ENCODE measurements at regions not wholly inside any gene's neighbourhood (a gene's known extent, or its start where the extent isn't known, plus 50 kb on each side); places are given as distances from the start of the nearest gene placed in this dataset.

DNA sequence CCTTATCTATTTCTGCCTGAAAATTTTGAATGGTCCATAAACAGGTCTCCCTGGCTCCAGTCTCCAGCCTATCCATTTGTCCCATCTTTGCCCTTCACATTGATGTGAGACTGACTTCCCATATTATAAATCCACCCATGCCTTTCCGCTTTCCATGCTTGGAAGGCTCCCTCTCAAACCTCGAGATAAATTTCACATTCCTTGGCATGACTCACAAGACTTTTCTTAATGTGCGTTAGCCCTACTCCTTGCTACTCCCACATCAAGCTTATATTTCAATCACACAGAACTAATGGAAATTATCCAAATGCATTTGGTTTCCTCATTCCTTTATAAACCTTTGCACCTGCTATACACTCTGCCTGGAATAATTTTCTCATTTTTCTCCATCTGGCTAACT is 163.7 kb upstream of the NTM start:
- H3K4me3 ChIP-seq (ENCODE audit: low read length) = no peak overlapping the region
- DNase-seq (ENCODE audit: low read depth, low spot score) = no peak

DNA sequence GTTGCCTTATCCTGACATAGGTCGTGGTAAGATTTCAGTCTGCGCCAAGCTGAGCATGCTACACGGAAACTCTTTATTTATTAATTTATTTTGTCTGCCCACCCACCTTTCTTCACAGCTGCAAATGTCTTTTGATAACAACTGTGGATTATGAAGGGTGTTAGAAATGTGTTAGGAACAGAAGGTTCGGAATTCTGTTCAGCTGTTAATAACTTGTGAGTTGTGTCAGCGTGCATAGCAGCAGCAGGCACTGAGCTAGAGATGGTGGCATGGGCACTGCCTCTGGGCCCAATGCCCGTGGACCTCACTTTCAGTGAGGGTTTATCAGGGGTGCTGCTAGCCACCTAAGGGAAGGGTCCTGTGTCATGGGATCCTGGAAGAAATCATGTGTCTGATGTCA is 162.5 kb upstream of the NTM start:
- no peak overlapping the region for H3K4me3 ChIP-seq (ENCODE audit: low read length)
- DNase-seq (ENCODE audit: low read depth, low spot score) = no peak

DNA sequence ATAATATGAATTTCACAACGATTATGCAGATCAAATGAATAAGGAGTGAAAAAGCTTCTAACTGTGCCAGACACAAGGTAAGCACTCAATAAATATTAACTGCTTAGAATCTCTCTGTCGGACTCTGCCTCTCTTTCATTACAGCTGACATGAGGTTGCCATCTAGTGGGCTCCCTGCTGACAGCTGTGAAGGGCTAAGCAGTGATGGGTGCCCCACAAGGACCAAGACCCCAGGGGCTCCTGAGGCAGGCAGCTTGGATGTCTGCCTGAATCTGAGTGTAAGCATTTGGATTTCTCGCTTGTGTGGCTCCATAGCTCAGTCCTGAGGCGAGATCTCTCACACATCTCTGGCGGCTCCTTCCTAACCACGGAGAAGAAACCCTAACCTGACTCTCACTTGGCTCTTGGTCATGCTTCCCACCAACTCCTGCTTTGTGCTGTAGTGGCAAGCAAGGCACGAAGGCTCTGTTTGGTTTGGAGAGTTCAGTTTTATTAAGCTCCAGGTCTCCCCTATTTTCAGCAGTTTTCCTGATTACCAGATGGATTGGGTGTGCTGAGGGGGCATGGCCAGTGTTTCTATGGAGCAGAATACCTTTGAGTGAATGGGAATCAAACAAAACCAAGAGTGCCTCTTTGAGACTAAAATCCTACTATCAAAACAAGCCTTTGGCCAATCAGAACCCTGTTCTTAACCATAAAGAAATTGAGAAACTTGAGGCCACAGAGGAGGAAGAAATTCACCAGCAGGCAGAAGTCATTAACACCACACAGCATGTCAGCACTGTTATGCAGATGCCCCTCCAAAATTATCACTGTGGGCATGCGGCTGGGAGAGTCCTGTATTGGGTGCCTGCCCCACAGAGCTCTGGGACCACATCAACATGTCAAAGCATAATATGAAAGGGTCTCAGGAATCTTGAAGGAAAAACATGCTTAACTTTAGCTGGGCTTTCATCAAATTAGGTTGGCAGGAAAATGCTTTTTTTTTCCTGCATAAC is 152.8 kb upstream of the NTM start:
- no peak for DNase-seq (ENCODE audit: low read depth, low spot score)
- no peak overlapping the region for H3K4me3 ChIP-seq (ENCODE audit: low read length)

GRCh38 chr11:131218542-131218941 is 151.9 kb upstream of the NTM start:
- no peak overlapping the region for H3K4me3 ChIP-seq (ENCODE audit: low read length)
- no peak for DNase-seq (ENCODE audit: low read depth, low spot score)

DNA sequence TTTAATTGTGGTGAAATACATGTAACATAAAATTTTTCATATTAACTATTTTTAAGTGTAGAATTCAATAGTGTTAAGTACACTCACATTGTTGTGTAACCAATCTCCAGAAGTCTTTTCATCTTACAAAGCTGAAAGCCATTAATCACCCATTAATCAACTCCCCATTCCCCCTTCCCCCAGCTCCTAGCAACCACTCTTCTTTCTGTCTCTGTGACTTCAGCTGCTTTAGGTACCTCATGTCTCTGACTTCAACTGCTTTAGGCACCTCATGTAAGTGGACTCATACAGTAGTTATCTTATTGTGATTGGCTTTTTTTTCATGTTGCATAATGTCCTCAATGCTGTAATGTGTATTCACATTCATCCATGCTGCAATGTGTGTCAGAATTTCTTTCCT is 150.8 kb upstream of the NTM start:
- DNase-seq (ENCODE audit: low read depth, low spot score) = no peak
- H3K4me3 ChIP-seq (ENCODE audit: low read length) = no peak overlapping the region

DNA sequence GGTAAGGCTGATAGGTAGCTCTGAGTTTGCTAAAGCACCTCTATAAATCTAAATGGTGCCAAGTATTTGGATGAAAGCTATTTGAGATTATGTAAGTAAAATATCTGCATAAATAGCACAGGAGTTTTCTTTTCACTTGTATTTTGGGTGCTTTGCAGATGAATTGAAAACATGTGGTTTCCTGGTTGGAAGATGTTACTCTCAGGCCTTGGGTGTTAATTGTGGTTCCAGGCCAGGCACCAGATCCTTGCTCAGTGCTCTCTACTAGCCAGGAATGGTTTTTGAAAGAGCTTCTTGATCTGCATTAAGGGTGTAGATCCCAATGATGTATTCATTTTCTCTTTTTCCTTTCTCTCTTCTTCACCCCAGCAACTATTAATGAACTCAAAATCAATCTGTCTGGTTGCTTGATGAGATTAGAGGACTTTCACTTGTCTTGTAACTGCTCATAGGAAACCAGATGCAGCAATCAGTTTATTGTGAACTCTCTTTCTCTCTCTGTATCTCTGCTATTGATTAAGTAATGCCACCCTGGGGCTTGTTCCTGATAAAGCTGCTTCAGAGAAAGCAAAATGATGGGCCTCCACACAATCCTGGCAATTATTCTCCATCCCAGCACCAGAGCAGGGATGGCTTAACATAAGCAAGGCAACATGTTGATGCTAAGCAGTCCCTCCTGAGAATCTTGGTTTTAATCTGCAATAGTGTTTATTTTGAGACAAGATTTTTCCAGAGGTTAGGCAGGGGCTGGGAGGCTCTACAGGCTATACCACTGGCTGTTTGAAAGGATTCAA is 147.0 kb upstream of the NTM start:
- no peak overlapping the region for H3K4me3 ChIP-seq (ENCODE audit: low read length)
- DNase-seq (ENCODE audit: low read depth, low spot score) = no peak

- DNase-seq (ENCODE audit: low read depth, low spot score) = no peak
- no peak overlapping the region for H3K4me3 ChIP-seq (ENCODE audit: low read length)
Measured at GRCh38 chr11:131228378-131228777, 142.0 kb upstream of the NTM start.

DNA sequence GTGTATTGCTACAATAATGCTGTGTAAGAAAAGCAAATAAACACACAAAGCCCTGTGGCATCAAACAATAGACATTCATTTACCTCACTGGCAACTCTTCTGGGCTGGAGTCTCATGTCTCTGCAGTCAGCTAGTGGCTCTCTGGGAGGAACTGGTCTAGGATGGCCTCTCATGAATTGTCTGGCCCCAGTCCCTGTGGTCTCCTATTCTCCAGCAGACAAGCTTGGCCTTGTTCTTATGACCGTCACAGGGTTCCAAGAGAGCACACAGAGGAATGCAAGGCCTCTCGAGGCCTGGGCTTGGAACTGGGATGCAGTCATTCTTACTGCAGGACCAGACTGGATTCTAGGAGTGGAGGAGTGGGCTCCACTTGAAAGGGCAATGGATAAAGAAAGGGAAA is 141.2 kb upstream of the NTM start:
- H3K4me3 ChIP-seq (ENCODE audit: low read length) = no peak overlapping the region
- no peak for DNase-seq (ENCODE audit: low read depth, low spot score)

DNA sequence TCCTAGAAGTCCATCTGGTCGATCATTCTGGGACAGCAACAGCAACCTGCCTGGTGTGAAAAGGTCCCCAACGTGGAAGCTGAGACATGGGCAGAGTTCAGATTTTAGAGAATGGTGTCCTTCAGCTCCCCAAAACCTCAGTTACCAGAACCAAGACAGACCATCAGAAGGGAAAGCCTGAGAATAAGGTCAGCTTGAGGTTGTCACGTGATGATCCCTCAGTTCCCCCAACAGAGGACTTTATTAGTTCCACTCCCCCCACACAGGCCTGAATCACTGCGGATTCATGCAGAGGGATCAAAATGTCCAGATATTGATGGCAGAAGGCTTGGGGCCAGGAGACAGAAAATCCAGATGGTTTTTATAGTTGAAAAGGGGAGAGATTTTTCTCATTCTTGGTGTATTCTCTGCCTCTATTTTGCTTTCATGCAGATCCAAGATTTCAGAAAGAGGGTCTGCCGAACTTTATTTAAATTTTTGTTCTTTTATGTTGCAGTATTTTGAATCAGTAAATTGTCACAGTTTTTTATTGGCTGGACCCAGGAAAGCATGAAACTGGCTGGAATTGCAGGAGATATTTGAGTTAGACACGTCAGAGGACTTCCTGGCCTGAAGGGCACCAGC is 139.0 kb upstream of the NTM start:
- no peak for DNase-seq (ENCODE audit: low read depth, low spot score)
- no peak overlapping the region for H3K4me3 ChIP-seq (ENCODE audit: low read length)

DNA sequence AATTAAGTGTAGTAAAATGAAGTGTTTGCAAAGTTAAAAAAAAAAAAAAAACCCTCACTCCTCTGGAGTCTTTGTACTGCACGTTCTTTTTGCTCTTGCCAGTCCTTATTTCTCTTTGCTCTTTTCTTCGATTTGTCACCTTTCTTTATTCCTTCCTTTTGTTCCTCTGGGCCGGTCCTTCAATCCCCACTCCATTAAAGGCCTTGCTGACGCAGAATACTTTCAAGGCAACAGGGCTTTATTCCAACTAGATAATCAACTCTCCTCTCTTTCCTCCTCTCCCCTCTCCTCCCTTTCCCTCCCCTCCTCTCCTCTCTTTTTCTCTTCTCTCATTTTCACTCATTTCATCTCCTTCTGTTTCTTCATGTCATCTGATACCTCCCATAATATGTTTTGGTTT is 138.2 kb upstream of the NTM start:
- no peak for DNase-seq (ENCODE audit: low read depth, low spot score)

DNA sequence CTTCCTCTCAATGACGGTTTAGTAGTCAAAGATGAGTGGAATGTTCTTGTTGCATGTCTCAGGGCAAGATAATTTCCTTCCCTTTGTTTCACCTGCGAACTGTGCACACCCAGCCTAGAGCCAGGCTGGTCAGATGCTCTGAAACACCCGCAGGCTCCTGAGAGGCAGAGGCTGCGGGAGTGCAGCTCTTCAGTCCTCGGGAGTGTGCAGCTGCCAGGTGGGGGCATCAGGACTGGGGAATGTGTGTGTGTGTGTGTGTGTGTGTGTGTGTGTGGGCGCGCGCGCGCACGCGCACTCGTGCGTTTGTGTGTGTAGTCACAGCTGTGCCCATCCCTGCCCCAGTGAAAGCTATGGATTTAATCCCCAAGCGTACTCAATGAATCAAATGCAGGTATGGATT is 136.2 kb upstream of the NTM start:
- H3K4me3 ChIP-seq (ENCODE audit: low read length) = no peak overlapping the region
- DNase-seq (ENCODE audit: low read depth, low spot score) = no peak

More for the DNA sequence above, 138.2 kb upstream of the NTM start:
- no peak overlapping the region for H3K4me3 ChIP-seq (ENCODE audit: low read length)

DNA sequence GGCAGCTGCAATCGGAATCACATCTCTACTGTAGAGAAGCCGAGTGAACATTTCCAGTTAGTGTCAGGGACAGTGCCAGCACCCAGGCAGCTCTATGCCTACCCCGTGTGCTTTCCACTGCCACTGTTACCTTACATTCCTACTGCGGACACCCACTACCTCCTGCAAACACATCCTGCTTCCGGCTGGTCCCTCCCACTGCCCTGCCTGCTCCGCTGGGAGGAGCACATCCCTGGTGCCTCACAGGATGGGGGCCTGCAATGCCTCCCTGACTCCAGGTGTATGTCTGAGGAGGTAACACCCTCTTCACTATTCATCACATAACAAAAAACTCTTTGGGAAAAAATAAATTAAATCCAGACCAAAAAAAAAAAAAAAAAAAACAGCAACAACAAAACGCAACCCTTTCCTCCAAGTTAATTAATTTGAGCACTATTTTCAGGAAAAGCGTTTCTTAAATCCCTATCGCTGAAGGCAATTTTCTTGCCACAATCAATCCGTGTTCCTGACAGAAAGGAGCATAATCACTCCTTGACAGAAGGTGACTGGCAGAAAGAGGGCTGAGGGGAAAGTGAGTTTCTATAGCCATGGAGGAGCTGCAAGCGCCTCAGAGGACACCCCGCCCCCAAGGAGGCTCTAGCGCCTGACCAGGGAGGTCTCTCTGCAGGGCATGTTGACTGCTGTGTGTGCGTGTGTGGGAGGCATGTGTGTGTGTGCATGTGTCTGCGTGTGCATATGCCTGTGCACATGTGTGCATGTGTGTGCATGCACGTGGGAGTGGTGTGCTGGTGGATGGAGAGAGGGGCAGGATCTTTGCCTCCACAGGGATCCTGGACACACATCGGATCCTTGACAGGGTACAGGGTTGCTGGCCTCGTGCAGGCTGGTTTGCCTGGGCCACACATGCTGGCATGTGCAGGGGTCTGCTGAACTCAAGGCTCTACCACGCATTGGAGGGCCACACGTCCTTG is 134.8 kb upstream of the NTM start:
- H3K4me3 ChIP-seq (ENCODE audit: low read length) = no peak overlapping the region
- DNase-seq (ENCODE audit: low read depth, low spot score) = no peak

DNA sequence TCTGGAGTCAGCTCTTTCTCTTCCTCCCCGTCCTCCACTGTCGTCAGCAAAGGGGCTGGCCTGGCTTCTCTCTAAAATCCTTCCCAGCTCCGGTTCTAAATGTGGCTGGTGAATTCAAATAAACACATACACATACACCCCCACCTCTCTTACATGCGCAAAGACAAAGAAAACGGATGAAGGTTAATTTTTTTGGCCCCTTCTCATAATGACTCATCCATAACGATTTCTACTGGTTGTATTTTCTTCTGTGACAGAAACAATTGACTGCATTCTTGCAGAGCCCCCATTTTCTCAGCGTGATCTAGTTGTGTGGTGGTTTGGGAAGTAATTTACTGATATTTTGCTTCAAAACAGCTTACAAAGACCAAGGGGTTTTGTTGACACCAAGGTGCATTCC is 130.0 kb upstream of the NTM start:
- DNase-seq (ENCODE audit: low read depth, low spot score) = no peak

GRCh38 chr11:131242476-131243000 is 127.9 kb upstream of the NTM start:
- no peak for DNase-seq (ENCODE audit: low read depth, low spot score)
- no peak overlapping the region for H3K4me3 ChIP-seq (ENCODE audit: low read length)

More for the DNA sequence above, 130.0 kb upstream of the NTM start:
- H3K4me3 ChIP-seq (ENCODE audit: low read length) = no peak overlapping the region

GRCh38 chr11:131246156-131246555 is 124.3 kb upstream of the NTM start:
- DNase-seq (ENCODE audit: low read depth, low spot score) = no peak
- H3K4me3 ChIP-seq (ENCODE audit: low read length) = no peak overlapping the region

GRCh38 chr11:131246663-131247062 is 123.8 kb upstream of the NTM start:
- no peak overlapping the region for H3K4me3 ChIP-seq (ENCODE audit: low read length)
- DNase-seq (ENCODE audit: low read depth, low spot score) = peak; percentile 14

GRCh38 chr11:131248588-131248987 is 121.8 kb upstream of the NTM start:
- H3K4me3 ChIP-seq (ENCODE audit: low read length) = no peak overlapping the region
- DNase-seq (ENCODE audit: low read depth, low spot score) = no peak

- no peak overlapping the region for H3K4me3 ChIP-seq (ENCODE audit: low read length)
- no peak for DNase-seq (ENCODE audit: low read depth, low spot score)
Measured at GRCh38 chr11:131253142-131253655, 117.2 kb upstream of the NTM start.

Data from Jurkat, Clone E6-1 (cell line).